ENCODE measurements at regions not wholly inside any gene's neighbourhood (a gene's known extent, or its start where the extent isn't known, plus 50 kb on each side); places are given as distances from the start of the nearest gene placed in this dataset.
"Not testable (repeated sequence)": the region's sequence is repeated elsewhere in the genome, so short reads cannot be mapped to it uniquely, and the experiment has no call there.

DNA sequence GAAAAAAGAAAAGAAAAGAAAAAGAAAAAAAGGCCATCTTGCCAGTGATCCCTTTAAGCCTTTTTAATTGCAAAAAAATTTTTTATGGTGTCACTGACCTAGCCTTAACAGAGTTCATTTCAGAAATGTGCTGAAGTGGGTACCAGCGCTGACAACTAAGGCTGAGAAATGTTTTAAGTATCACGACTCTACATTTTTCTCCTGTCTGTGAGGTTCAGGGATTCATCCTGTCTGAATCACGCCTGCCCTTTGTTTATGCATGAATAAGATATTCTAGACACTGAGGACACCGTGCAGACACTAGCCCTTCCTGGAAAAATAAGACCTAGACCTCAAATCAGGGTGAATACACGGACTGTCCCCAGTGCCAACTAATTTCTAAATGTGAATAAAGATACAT lies 154.4 kb upstream of the NOCT start:
- Histone ChIP-seq H3K36me3 (no peaks in the 10 kb centered on the region), H3K4me3 (no peak overlapping the region), H3K27me3 (no peaks in the 10 kb centered on the region), H3K4me1 (peaks cover 12 to 24% (median 21%) of the 10 kb centered on the region in 10 experiments), H3K27ac (no peak overlapping the region), H4K20me1 (no peaks in the 10 kb centered on the region), H3K9me3 (replicated peaks in 1 of 11) (peaks cover 0 to 5% (median 0%) of the 10 kb centered on the region in 11 experiments; a peak in 5 of 22 replicates), H3K9ac (no peak overlapping the region), H3K4me2 (no peak overlapping the region)
- TF ChIP-seq Cebpa-rat (IDR thresholded peaks at IDR 0.05), result no peak

DNA sequence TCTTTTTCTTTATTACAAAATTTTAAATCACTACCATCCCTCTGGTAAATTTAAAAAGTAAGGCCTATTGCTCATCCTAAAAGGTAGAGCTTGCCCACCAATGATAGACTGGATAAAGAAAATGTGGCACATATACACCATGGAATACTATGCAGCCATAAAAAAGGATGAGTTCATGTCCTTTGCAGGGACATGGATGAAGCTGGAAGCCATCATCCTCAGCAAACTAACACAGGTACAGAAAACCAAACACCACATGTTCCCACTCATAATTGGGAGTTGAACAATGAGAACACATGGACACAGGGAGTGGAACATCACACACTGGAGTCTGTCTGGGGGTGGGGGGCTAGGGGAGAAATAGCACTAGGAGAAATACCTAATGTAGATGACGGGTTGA lies 155.2 kb upstream of the NOCT start:
- H3K27me3 ChIP-seq, H3K27ac ChIP-seq, H4K20me1 ChIP-seq, H3K4me3 ChIP-seq, H3K4me2 ChIP-seq, H3K36me3 ChIP-seq, H3K9ac ChIP-seq: not testable (repeated sequence)
- H3K9me3 ChIP-seq (replicated peaks in 1 of 11), result peaks cover 0 to 12% (median 0%) of the 10 kb centered on the region in 11 experiments; a peak in 7 of 22 replicates
- H3K4me1 ChIP-seq, result peaks cover 6 to 17% (median 14%) of the 10 kb centered on the region in 10 experiments

DNA sequence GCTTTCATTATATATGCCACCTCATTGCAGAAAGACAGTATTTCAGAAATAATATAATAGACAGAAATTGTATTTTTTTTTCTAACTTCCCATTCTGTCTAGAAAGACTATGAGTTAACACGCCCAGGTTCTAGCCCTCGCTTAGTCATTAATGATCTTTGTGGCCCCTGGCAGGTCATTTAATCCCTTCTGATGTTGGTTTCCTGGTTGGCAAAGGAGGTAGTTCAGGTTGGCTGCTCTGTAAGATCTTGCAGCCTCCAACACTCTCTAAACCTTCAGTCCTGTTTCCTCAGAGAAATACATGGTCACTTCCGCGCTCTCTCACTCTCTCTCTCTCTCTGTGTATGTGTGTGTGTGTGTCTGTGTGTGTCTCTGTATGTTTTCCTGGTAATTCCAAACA lies 156.3 kb upstream of the NOCT start:
- no peaks in the 10 kb centered on the region for H4K20me1 ChIP-seq
- H3K27ac ChIP-seq, result no peak overlapping the region
- no peaks in the 10 kb centered on the region for H3K27me3 ChIP-seq
- no peak for TF ChIP-seq Cebpa-rat (IDR thresholded peaks at IDR 0.05)
- peaks cover 0 to 16% (median 2%) of the 10 kb centered on the region in 11 experiments; a peak in 12 of 22 replicates for H3K9me3 ChIP-seq (replicated peaks in 1 of 11)
- H3K4me1 ChIP-seq, result peaks cover 0 to 6% (median 3%) of the 10 kb centered on the region in 10 experiments; a peak in 8 of 20 replicates
- H3K36me3 ChIP-seq, result no peaks in the 10 kb centered on the region
- H3K9ac ChIP-seq, result no peak overlapping the region
- no peak overlapping the region for H3K4me3 ChIP-seq
- no peak overlapping the region for H3K4me2 ChIP-seq

DNA sequence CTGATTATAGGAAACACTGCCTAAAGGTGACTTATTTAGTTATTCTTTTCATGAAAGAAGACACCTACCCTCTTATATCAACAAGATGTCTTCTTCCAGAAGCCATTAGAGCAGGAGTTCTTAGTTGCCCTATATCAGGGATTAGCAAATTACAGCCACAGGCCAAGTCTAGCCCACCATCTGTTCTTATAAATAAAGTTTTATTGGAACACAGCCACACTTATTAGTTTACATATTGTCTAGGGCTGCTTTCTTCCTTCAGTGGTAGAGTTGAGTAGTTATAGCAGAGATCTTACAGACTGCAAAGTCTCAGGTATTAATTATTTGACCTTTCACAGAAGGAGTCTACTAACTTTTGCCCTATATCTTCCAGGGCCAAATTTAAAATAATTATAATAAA lies 157.2 kb upstream of the NOCT start:
- no peak overlapping the region for H3K9ac ChIP-seq
- TF ChIP-seq Cebpa-rat (IDR thresholded peaks at IDR 0.05), result no peak

DNA sequence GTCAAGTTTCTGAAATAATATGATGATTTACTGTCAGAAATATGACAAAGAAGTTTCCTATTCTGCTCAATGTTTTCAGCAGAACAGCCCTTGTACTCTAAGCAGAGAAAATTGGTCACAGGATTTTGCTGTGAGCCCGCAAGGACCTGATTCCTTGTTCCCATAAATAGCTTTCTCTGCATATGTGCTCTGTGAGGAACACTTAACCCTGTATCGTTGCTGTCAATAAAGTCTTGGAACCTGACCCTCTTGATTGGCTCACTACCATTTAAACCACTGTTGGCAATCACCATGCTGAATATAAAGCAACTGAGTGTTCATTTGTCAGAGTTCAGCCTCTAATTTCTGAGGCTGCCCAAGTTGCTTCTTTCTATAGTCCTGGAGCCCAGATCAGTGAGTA lies 158.2 kb upstream of the NOCT start:
- H3K4me3 ChIP-seq, result no peak overlapping the region
- no peaks in the 10 kb centered on the region for H4K20me1 ChIP-seq
- H3K27me3 ChIP-seq, result no peaks in the 10 kb centered on the region
- H3K4me2 ChIP-seq, result no peak overlapping the region
- H3K27ac ChIP-seq, result no peak overlapping the region
- H3K4me1 ChIP-seq, result no peaks in the 10 kb centered on the region
- peaks cover 0 to 21% (median 8%) of the 10 kb centered on the region in 11 experiments; a peak in 13 of 22 replicates for H3K9me3 ChIP-seq (replicated peaks in 1 of 11)
- no peaks in the 10 kb centered on the region for H3K36me3 ChIP-seq
- no peak for TF ChIP-seq Cebpa-rat (IDR thresholded peaks at IDR 0.05)
- H3K9ac ChIP-seq, result no peak overlapping the region

More for the DNA sequence above, 157.2 kb upstream of the NOCT start:
- Histone ChIP-seq H3K4me3 (no peak overlapping the region), H3K36me3 (no peaks in the 10 kb centered on the region), H3K27me3 (no peaks in the 10 kb centered on the region), H3K4me1 (no peaks in the 10 kb centered on the region), H3K9me3 (replicated peaks in 1 of 11) (peaks cover 0 to 21% (median 5%) of the 10 kb centered on the region in 11 experiments; a peak in 12 of 22 replicates), H3K27ac (no peak overlapping the region), H3K4me2 (no peak overlapping the region), H4K20me1 (no peaks in the 10 kb centered on the region)

DNA sequence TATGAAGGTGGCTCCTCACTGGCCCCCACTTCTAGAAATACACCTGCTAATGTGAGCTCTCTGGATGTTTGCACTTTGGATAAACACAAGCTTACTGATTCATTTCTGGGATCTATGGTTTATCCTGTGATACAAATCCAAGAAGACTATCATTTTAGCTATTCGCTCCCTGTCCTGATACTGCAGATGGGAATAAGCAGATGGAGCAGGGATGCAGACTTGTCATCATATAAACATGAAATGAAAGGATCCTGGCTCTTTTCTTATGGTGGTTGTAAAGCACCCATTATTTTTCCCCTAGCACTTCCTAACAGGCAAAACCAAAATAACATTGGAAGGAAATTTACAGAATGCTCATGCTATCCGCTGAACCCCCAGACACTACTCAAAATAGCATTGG lies 162.9 kb upstream of the NOCT start:
- no peak overlapping the region for H3K9ac ChIP-seq
- no peak overlapping the region for H3K4me2 ChIP-seq
- H3K4me3 ChIP-seq, result no peak overlapping the region
- no peaks in the 10 kb centered on the region for H3K36me3 ChIP-seq
- H3K4me1 ChIP-seq, result no peaks in the 10 kb centered on the region
- no peaks in the 10 kb centered on the region for H4K20me1 ChIP-seq
- no peak overlapping the region for H3K27ac ChIP-seq
- H3K27me3 ChIP-seq, result no peaks in the 10 kb centered on the region
- H3K9me3 ChIP-seq (replicated peaks in 1 of 11), result peaks cover 0 to 21% (median 8%) of the 10 kb centered on the region in 11 experiments; a peak in 13 of 22 replicates
- TF ChIP-seq Cebpa-rat (IDR thresholded peaks at IDR 0.05), result no peak

DNA sequence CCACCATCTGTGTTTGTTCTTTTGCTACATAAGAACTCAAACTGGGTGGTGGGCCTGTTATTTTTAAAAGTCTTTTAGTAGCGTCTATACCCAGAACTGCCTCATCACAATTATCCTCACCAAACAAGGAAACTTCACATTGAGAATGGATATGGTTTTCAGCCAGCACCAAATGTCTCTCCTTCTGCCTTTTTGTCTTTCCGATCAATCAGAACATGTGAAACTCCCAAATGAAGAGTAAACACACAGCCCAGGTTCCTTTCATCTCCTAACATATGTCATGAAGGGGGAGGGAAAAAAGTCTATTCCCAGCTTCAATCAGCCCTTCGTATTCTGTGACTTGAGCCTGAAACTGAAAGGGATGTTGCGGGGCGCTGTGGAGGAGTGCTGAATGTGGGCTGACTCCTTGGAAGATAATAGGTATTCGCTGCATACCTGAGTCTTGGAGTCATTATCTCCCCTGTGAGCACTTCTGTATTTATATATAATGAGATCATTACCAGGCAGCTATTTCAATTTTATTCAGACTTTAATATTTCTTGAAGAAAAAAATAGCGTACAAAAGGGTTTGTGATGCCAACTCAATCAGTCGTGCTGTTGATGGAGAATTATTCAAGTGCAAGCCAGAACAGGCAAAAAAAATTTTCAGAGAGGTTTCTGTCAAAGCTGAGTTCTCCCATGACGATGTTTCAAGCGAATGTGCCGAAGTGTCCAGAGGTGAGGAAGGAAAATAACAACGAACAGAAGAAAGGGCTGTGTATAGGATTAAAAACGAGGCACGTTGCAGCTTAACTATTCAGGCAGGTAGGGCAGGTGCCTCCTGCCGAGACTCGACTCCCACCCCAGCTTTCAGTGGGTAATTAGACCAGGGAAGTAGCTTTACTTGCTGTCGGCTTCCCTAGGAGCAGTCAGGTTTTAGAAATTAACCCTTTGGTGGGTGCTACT lies 163.9 kb upstream of the NOCT start:
- Histone ChIP-seq H3K9me3 (replicated peaks in 1 of 11) (peaks cover 0 to 21% (median 8%) of the 10 kb centered on the region in 11 experiments; a peak in 13 of 22 replicates), H3K27ac (no peak overlapping the region), H3K27me3 (no peaks in the 10 kb centered on the region), H3K4me2 (no peak overlapping the region), H3K36me3 (no peaks in the 10 kb centered on the region), H3K4me3 (no peak overlapping the region), H3K4me1 (no peaks in the 10 kb centered on the region), H4K20me1 (no peaks in the 10 kb centered on the region), H3K9ac (no peak overlapping the region)
- no peak for TF ChIP-seq Cebpa-rat (IDR thresholded peaks at IDR 0.05)

DNA sequence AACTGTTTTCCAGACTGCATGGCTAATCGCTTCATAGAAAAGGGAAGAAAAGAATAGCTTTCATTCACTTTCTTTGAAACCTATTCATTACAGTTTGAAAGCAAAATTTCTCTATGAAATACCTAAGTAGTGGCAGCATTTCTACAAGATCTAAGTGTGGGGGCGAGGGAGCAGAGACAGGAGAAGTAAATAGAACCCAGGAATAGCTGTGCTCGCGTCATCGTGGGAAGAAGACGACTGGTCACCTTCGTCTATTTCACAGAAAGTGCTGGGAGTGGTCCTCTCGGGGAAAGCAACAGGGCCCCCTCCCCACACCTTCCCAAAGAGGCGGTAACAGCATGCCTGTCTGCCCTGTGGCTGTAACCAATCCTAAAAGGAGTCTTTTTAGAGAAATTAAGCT lies 169.9 kb upstream of the NOCT start:
- Histone ChIP-seq H3K4me1 (no peaks in the 10 kb centered on the region), H3K27ac (no peak overlapping the region), H3K4me3 (no peak overlapping the region), H3K4me2 (no peak overlapping the region), H3K9me3 (replicated peaks in 1 of 11) (no peaks in the 10 kb centered on the region), H3K9ac (no peak overlapping the region), H4K20me1 (no peaks in the 10 kb centered on the region), H3K36me3 (no peaks in the 10 kb centered on the region), H3K27me3 (no peaks in the 10 kb centered on the region)
- no peak for TF ChIP-seq Cebpa-rat (IDR thresholded peaks at IDR 0.05)

DNA sequence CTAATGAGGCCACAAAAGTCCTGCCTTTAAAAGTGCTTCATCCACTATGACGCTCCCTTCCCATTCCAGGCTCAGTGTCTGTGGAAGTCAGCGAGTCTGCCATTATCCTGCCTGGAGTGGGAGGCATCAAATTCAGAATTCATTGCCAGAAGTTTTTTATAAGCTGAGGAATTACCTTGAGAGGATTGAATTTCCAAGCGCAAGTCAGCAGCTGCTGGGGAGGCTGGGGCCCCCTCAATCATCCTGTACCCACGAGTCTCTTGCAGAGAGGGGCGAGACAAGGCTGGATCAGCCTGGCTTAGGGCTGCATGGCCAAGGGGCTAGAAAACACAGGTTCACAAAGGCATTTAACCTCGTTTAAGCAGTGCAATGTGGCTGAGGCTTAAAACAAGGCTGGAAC lies 170.5 kb upstream of the NOCT start:
- no peaks in the 10 kb centered on the region for H4K20me1 ChIP-seq
- no peak overlapping the region for H3K9ac ChIP-seq
- no peak overlapping the region for H3K4me2 ChIP-seq
- no peaks in the 10 kb centered on the region for H3K9me3 ChIP-seq (replicated peaks in 1 of 11)
- TF ChIP-seq Cebpa-rat (IDR thresholded peaks at IDR 0.05), result no peak
- H3K27ac ChIP-seq, result no peak overlapping the region
- H3K27me3 ChIP-seq, result no peaks in the 10 kb centered on the region
- no peaks in the 10 kb centered on the region for H3K4me1 ChIP-seq
- no peaks in the 10 kb centered on the region for H3K36me3 ChIP-seq
- H3K4me3 ChIP-seq, result no peak overlapping the region

DNA sequence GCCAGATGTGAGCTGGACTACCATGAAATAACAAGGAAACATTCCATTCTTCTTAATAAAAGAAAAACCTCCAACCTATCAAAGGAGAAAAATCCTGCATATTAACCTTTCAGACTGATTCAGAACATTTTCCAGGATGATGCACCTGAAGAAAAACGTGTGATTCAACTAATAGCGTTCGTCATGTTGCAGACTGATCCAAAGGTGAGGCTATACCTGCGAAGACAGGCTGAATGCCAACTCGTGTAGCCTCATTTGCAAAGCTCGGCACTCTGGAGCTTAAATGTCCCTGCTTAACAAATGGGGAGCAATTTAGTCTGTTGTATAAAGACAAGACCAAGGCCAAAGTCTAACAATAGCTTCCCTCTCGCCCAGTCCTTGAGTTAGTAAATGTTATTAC lies 172.0 kb upstream of the NOCT start:
- H4K20me1 ChIP-seq, result no peaks in the 10 kb centered on the region
- no peaks in the 10 kb centered on the region for H3K9me3 ChIP-seq (replicated peaks in 1 of 11)
- no peak overlapping the region for H3K27ac ChIP-seq
- no peaks in the 10 kb centered on the region for H3K4me1 ChIP-seq
- TF ChIP-seq Cebpa-rat (IDR thresholded peaks at IDR 0.05), result no peak
- H3K4me3 ChIP-seq, result no peak overlapping the region
- H3K9ac ChIP-seq, result no peak overlapping the region
- no peaks in the 10 kb centered on the region for H3K36me3 ChIP-seq
- no peaks in the 10 kb centered on the region for H3K27me3 ChIP-seq
- no peak overlapping the region for H3K4me2 ChIP-seq
